T-helper 1 cell (primary cell): ENCODE measurements at regions not wholly inside any gene's neighbourhood (a gene's known extent, or its start where the extent isn't known, plus 50 kb on each side); places are given as distances from the start of the nearest gene placed in this dataset.
"Not testable (repeated sequence)": the region's sequence is repeated elsewhere in the genome, so short reads cannot be mapped to it uniquely, and the experiment has no call there.

Source experiments
- DNase-seq, 5 donors: peaks; one replicate each; pipeline ENCODE4 v3.0.0-alpha.2; 2012 to 2020

DNA sequence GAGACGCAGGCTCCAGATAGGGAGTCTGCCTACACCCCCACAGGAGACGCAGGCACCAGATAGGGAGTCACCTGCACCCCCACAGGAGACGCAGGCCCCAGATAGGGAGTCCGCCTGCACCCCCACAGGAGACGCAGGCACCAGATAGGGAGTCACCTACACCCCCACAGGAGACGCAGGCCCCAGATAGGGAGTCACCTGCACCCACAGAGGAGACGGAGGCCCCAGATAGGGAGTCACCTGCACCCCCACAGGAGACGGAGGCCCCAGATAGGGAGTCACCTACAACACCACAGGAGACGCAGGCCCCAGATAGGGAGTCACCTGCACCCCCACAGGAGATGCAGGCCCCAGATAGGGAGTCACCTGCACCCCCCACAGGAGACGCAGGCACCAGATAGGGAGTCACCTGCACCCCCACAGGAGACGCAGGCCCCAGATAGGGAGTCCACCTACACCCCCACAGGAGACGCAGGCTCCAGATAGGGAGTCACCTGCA lies 77.2 kb upstream of the PPP2R2D start:
- not testable (repeated sequence) for DNase-seq

DNA sequence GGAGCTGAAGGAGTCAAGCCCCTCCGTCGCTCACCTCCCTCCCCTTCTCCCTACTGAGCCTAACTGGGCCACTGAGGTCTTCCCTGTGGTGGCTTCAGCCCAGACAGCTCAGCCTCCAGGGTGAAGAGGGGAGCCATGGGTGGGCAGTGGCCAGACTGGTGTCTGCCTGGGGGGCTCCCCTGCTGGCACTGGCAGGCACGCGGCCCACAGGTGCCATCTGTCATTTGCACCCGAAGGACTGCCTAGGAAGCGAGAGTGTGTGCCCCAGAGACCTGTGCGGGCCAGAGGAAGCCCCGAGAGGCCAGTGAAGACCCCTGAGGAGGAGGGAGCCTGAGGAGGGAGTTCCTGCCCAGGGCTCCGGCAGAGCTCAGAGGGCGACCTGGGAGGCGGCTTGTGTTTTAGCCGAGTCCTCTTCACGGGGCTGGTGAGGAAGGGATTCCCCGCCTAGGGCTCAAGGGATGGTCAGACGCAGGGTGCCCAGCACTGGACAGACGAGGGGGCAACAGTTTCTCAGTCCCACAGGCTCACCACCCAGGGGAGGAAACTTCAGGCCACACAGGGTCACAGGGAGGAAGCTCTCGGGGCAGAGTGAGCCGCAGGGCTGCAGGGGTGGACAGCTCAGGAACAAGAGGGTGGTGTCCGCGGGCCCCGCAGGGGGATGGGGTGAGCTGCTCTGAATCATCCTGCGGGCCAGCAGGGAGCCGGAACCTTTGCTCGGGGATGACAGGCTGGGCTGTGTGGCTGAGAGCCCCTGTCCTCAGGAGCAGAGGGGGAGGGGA lies 76.2 kb upstream of the PPP2R2D start:
- DNase-seq = no peak

DNA sequence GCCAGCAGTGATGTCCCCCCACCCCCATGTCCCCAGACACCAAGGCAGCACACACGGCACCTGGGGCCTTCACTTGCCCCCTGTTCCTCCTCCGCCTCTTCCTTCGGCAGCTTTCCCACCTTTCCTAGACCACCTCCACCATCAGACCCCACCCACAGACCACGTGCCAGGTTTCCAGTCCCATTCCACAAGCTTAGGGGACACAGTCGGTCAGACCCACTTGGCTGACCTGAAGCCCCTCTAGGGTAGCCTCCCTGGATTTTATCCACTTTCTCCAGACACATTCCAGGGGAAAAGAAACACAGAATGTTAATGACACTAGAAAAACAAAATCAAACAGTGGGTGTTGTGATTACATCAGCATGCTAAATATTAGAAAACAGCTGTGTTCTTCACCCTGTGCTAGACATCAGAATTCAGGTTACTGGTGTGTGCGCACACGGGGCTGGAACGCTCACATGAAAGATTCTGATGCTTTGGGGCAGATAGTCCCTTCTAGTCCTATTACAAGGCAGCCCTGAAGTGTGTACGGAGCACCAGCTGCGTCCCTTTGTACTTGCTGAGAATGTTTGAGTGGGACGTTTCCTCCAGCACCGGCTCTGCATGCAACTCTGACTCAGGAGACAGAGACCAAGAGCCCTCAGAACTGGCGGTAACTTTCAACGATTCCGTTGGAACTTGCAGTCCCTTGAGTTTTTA lies 75.5 kb upstream of the PPP2R2D start:
- DNase-seq = peak in 1 of 5 donors; percentile 1

DNA sequence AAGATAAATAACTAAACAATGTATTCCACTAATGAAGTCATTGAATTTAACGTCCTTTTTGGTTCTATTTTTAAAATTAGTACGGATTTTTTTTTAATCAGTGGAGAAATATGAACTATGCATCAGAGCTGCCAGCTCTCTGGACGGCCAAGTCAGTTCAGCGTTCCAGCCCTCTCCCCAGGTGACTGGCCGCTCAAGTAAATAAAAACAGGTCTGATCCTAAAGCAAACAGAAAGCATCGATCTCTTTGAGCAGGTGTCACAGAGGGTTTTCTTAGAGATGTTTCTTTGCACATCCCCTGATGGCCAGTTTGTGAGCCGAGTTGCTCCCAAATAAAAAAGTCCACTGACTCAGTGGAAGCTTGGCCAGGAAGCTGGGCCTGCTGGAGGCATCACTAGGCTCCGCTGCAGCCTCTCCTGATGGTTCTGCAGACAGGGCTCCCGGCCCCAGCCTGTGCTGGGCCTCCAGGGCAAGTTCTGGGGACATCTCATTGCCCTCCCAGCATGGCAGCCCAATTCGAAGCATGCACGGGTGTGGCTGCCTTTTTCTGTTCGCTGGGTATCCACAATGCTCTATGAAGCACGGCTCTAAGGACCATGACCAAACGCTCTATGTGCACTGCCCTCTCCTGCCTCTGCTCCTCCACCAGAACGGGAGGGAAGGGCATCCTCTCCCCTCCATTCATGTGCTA lies 74.7 kb upstream of the PPP2R2D start:
- peak in 1 of 5 donors; percentile 0 for DNase-seq

DNA sequence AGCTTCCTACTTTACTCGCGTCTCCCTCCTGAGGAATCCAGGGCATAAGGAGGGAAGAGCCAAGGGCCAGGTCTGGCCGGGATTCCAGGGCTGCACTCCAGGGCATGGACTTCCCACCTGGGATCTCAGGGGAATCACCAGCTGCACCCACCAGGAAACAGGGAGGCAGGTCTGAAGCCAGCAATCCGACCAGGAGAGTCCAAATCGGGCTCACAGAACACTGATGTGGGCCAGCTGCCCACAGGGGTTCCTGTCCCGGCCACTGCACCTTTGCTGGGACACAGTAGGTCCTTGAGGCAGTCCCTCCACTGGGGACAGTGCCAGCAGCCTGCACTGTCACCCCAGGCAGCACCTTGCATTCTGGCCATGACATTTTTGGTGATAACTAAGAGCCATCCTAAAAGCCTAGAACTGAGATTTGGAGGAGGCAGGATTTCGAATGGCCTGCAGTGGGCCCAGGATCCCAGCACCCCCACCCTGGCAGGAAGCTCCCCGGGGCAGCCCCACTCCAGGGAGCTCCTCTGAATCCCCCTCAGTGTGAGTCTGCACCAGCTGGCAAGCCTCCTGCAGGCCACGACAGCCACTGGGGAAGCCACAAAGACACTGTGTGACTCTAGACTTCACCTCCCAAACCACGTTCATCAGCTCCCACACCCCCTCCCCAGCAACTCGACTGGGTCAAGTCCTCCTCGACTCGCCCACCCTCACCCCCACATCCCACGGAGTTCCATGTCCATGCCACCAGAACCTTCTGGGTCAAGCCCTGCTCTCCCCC lies 71.5 kb upstream of the PPP2R2D start:
- DNase-seq = peak in 1 of 5 donors; percentile 8

DNA sequence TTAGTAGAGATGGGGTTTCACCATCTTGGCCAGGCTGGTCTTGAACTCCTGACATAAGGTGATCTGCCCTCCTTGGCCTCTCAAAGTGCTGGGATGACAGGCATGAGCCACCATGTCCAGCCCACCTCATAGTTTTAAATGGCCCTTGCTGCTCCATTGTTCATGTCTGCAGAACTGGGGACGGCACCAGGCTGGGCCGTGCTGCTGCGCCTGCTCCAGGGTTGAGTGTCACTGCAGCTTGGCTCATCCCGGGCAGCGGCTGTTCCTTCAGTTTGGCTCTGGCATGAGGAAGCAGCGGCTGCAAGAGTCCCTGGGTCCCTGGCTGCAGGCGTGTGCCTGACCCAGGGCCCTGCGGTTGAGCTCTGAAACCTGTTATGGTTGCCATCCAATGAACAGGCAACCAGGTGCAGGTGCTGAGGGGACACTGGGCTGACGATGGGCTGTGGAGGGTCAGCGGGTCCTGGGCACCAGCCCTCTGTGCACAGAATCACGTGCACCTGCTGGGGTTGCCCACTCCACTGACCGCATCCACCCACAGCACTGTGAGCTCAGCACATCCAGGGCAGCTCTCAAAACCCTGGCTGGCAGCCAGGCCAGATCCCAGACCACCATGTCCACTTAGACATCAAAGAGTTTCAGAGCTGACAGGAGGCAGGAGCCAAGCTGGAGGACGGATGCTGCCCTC lies 70.2 kb upstream of the PPP2R2D start:
- peak in 1 of 5 donors; percentile 2 for DNase-seq

DNA sequence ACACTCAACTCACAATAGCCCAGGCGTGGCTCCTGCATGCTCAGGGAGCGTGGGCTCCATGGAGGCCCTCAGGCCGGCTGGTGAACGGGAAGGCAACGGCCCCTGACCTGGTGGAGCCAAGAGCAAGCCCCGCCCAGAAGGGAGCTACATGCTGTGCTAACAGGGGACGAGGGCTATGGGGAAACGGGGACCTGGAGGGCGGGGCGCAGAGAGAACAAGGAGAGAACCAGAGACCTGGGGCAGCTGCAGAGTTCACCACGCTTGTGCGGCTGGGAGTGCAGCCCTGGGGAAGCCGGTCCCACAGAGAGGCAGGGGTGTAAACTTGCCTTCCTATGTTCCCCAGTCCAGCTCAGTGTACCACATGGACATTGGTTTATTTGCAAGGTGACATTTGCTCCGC lies 69.2 kb upstream of the PPP2R2D start:
- DNase-seq = peak in 1 of 5 donors; percentile 8

DNA sequence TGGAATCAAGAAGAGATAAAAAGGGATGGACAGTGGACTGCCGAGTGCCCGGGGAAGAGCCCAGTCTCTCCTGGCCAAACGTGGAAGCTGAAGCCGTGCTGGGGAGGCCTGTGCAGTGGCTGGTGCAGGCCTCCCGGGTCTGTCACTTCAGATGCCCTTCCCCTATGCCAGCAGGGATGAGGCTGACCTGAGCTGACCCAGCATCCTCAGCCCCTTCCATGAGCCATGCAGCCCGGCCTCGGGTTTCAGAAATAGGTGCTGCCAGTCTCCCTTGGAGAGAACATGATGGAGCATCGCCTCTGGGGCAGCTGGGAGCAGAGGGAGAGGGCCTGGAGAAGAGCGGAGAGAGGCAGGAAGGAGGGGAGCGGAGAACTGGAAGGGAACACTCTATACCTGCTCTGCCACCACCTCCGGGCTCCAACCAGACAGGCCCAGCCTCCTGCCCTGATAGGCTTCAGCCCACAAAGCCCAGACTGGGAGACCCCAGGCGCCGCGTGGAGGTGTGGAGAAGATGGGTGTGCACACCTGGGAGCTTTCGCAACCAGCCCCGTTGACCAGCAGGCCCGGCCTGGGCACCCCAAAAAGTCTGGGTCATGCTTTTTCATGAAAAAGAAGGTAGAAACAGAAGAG lies 68.6 kb upstream of the PPP2R2D start:
- DNase-seq = peak in 1 of 5 donors; percentile 5

DNA sequence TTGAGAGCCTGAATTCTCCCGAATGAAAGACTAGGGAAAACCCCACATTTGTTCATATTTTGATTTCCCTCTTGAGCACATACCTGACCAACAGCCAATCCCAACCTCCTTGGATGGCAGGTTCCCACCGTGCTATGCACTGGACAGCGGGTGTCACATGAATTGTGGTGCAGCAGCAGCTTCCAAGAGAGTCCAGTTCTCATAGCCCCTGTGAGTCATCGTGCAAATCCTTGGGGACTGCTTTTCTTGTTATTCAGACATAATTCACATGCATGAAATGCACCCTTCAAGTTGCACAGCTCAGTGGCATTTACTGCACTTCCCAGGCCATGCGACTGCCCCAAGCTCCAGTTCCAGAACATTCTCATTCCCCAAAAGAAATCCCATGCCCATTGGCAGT lies 67.8 kb upstream of the PPP2R2D start:
- no peak for DNase-seq

DNA sequence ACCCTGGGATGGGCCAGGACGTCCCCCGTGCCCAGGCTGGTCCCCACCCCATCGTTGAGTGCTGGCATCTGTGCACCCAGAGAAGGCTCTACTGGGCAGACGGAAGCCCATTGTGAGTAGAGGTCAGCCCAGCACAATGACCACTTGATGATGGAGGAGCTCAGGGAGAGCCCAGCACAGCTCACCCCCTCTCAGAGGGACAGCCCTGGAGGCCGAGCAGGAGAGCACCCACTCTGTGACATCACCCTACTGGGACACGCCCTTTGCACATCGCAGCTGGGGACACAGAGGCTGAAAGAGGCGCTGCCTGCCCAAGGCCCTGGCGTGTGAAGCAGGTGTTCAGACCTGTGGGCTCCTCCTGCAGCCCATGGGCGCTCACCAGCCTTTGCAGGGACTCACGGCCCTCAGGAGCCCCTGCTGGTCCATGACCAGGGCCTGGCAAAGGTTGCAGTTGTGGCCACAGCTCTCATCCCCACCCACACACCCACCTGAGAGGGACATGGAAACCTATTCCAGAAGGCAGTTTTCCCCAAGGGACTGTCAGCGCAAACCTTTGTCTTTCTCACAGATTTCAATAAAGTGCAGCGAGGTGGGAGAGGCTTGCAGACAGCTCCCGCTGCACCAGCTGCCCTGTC lies 67.2 kb upstream of the PPP2R2D start:
- DNase-seq = peak in 1 of 5 donors; percentile 7

DNA sequence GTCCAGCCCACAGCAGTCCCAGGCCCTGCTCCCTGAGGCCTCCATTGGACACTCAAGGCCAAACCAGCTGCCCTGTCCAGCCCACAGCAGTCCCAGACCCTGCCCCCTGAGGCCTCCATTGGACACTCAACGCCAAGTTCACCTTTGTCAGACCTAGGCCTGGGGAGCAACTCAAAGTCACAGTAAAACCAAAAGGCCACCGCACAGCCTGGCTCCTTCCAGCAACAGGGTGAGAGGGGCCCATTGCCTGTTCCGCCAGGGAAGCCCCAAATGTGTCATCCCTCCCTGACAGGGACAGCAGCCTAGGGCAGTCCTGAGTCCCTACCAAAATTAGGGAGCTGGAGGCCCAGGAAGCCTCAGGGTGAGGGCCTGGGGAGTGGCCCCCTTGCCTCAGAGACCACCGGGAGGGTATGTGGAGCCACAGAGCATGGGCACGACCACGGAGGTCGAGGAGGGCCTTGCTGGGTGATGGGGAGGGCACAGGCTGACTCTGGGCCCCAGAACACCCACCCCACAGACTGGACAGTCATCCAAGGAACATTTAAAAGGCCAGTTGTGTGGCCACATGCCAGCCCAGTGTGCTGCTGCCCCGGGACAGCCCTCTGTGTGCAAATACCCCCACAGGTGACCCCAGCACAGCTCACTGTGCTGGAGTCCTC lies 66.5 kb upstream of the PPP2R2D start:
- DNase-seq = peak in 1 of 5 donors; percentile 6

DNA sequence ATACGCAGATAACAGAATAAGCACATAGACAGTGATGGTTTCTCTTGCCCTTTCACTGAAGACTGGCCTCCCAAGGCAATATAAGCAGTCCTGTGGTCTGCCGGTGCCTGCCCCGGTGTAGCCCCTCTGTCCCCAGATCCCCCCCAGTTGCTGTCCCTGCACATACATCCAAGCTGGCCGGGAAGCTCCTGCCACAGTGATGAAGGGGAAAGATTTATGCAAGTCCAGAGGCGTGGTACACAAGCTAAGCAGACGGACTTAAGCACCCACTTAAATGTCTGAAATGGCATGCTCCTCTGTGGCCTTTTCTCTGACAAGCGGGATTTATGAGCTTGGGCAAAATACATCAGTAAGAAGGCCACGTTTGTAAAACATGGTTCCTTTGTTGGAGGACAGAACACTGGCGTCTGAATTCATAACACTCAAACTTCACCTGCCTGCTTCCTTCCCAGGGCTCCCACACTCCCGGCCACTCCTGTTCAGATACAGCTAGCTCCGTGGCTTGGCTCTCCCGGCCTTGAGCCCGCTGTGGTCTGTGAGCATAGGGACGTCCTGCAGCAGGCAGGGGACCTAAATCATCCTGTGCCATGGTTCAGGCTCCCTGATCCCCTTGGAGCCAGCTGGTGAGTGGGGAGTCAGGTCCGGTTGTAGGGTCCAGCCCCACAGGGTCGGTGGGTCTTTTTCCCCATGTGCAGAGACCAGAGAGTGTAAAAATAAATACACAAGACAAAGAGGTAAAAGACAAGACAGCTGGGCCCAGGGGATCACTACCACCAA lies 61.7 kb upstream of the PPP2R2D start:
- DNase-seq = peak in 1 of 5 donors; percentile 3

DNA sequence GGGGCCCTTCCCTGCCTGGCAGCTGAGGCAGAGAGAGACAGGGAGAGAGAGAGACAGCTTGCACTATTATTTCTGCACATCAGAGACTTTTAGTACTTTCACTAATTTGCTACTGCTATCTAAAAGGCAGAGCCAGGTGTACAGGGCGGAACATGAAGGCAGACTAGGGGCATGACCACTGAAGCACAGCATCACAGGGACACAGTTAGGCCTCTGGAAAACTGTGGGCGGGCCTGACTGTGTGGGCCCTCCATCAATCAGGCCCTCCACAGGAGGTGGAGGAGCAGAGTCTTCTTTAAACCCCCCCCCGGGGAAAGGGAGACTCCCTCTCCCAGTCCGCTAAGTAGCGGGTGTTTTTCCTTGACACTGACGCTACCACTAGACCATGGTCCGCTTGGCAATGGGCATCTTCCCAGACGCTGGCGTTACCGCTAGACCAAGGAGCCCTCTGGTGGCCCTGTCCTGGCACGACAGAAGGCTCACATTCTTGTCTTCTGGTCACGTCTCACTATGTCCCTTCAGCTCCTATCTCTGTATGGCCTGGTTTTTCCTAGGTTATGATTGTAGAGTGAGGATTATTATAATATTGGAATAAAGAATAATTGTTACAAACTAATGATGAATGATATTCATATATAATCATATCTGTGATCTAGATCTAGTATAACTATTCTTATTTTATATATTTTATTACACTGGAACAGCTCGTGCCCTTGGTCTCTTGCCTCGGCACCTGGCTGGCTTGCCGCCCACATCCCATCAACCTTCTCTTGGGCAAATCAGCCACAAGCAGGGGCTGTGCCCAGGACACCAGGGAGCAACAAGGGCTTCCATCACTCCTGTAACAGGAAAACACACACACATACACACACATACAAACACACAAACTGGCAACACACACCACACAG lies 60.7 kb upstream of the PPP2R2D start:
- peak in 1 of 5 donors; percentile 1 for DNase-seq

DNA sequence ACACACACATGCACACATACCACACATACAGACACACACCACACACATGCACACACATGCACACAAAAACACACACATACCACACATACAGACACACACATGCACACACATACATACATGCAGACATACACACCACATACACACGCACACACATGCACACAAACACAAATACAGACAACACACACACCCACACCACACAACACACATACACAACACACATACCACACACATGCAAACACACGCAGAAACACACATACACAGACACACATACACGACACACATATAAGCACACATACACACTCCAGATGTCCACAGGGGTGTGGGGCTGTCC lies 60.1 kb upstream of the PPP2R2D start:
- DNase-seq = no peak

DNA sequence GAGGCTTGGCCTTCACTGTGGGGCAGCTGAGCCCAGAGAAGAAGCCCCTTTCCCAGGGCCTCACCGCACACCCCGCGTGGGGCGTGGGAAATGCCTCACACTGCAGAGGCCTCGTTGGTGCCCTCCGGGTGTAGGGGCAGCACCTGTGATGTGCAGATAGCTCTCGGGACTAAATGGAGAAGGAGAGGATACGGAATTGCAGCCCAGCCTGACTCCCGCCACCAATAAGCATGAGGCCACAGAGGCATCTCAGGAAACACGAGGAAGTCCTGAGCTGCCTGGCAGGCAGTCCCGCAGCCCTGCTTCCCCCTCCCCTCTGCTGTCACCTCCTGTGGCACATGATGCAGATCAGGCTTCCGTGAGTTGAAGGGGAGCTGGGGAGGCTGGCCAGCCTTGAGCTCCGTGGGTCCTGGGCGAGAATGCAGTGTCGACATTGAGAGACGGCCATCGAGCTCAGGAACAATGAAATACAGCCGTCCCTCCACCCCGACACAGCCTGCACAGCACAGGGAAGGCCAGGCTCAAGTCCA lies 59.6 kb upstream of the PPP2R2D start:
- DNase-seq = peak in 1 of 5 donors; percentile 0

DNA sequence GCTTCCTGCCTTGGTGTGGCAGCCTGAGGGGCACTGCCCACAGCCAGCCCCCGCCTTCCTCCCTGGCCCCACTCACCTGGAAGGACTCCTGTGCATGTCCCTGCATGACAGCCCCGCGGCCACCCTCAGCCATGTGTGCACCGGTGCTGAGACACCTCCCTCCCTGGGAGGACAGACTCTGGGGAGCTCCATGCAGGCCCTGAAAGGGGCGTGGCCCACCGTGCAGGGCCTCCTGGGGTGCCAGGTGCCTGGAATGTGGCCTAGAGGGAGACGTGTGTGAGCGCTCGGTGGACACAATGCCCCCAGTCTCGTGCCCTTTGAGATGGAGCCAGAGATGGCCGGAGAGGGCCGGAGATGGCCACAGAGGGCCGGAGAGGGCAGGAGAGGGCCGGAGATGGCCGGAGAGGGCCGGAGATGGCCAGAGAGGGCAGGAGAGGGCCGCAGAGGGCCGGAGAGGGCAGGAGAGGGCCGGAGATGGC lies 59.1 kb upstream of the PPP2R2D start:
- peak in 1 of 5 donors; percentile 8 for DNase-seq

DNA sequence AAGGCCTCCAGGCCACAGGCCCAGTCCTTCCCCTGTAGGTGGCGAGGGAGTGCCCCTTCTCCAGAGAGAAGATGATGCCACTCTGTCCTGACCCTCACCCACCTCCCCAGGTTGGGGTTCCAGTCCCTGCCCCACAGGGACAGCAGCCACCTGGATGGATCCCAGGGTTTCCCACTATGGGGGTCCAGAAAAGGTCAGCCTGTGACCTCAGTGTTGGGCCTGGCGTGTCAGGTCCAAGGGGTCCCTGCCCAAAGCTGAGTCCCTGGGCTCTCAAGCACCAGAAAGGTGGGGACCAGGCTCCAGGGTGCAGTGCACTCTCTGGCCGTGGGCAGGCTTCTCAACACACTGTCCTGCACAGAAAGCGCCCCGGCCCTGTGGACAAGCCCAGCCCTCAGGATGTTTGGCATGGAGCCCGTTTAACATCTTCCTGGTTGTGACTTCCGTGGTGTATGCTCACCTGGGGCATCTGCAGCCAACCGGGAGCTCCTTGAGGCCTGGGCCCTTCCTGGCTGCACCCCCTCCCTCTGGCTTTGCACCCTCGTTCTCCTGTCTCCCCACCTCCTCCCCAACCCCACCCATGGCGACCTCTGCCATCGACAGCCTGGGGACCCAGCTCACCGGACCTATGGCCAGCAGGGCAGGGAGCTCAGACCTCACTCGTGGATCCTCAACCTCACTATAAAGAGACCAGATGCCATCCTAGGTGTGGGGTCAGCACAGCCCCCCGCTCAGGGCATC lies 58.3 kb upstream of the PPP2R2D start:
- DNase-seq = peak in 1 of 5 donors; percentile 7
